Ecto neural progenitor cell (in vitro differentiated cells): ENCODE measurements at regions not wholly inside any gene's neighbourhood (a gene's known extent, or its start where the extent isn't known, plus 50 kb on each side); places are given as distances from the start of the nearest gene placed in this dataset.
"Not testable (repeated sequence)": the region's sequence is repeated elsewhere in the genome, so short reads cannot be mapped to it uniquely, and the experiment has no call there.

ENCODE experiments used
- DNase-seq: peaks from one replicate; pipeline ENCODE4 v3.0.0-alpha.2; 2018; ENCODE audit warnings: low spot score

GRCh38 chr7:114180556-114181266 is 233.9 kb upstream of the FOXP2 start:
- DNase-seq = no peak

DNA sequence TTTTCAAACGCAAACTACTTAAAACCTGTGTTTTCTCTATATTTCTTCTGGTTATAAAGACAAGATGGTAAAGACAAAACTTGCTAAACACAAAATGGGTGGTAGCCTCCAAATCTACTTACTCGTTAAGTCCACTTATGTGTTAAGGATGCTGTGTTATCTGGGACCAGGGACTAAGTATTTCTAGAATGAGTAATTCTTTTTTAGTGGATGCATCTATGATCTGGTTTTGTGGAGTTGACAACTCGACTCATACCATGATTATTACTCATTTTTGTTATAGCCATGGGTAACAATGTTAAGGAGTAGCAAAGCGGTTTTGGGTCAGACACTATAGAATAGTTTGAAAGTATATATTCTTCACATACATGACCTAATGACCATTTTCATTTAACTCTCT is 239.5 kb upstream of the FOXP2 start:
- DNase-seq = no peak

GRCh38 chr7:114173170-114173890 is 241.3 kb upstream of the FOXP2 start:
- no peak for DNase-seq

DNA sequence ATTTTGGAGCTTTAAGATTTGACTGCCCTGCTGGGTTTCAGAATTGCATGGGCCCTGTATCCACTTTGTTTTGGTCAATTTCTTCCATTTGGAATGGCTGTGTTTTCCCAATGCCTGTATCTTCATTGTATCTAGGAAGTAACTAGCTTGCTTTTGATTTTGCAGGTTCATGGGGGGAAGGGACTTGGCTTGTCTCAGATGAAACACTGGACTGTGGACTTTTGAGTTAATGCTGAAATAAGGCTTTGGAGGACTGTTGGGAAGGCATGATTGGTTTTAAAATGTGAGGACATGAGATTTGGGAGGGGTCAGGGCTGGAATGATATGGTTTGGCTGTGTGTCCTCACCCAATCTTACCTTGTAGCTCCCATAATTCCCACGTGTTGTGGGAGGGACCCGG is 245.2 kb upstream of the FOXP2 start:
- not testable (repeated sequence) for DNase-seq

- no peak for DNase-seq
Observed at GRCh38 chr7:114160925-114161324, 242.1 kb upstream of the PPP1R3A start.

- DNase-seq = no peak
Observed at GRCh38 chr7:114158854-114159253, 240.0 kb upstream of the PPP1R3A start.

DNA sequence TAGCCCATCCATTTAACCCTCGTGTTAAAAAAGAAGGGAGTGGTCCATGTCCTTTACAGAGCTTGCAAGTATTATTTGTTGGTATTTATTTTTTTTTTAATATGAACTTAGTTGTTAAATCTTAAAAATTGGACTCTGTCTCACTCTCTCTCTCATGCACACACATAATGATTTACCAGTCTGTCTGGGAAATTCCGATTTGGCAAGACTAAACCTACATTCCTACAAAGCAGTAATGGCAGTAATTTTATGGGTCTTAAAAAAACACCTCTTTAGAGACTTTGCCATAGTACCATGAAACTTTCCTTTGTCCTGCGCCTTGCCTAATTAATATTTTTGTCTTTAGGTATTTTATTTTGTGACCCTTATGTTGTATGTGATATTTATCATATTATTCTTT is 239.5 kb upstream of the PPP1R3A start:
- DNase-seq = no peak

- DNase-seq = no peak
Observed at GRCh38 chr7:114156178-114156577, 237.4 kb upstream of the PPP1R3A start.

DNA sequence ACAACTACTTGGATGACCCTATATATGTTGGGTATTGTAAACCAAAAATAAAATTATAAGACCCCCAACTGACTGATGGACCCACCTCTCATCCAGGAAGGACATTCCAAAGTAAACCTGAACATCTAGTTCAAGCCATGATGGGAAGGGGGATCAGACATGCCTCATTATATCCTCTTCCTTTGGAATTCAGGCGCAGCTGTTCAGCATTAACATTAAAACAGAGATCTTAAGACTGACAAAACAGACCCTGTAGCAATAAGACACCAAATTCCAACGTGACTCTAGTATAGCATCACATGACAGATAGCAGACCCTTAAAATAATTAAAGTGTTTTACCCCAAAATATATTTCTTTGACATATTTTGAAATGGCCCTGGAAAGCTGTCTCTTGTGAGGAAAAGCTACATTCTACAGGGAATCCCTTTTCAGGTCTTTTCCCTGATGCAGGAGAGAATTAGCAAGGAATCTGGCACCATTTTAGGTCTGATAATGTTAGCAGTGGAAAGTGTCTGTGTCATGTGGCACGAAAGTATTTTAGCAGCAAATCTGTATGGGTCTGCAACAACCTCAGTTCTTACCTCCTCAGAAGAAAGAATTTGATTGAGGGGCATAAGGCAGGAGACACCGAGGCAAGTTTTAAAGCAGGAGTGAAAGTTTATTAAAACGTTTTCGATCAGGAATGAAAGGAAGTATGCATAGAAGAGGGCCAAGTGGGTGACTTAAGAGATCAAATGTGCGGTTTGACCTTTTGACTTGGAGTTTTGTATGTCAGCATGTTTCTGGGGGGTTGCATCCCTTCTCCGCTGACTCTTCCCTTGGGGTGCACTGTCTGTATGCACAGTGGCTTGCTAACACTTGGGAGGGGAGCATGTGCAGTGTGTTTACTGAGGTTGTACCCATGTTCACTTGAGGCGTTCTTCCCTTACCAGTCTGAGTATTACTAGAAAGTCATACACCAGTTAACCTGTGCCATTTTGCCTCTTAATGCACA is 236.6 kb upstream of the PPP1R3A start:
- no peak for DNase-seq

DNA sequence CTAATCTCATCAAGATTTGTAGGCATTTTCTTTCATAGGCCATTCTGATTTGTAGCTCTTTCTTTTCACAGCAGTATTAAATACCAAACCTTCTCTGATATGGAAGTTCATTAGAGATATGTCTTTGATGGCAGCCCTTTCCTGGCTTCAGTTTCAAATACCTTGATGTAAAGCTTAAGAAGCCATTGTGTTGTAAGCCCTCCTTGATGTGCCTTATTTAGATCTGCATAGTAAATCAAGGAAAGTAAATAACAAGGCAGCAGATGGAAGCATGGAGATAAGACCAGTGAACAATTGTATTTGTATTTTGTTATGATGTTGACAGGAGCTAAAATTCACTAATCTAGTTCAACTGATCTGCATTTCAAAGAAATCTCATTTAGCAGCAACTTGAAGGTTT is 234.9 kb upstream of the PPP1R3A start:
- DNase-seq = no peak

- DNase-seq = no peak
Observed at GRCh38 chr7:114152314-114152938, 233.6 kb upstream of the PPP1R3A start.

DNA sequence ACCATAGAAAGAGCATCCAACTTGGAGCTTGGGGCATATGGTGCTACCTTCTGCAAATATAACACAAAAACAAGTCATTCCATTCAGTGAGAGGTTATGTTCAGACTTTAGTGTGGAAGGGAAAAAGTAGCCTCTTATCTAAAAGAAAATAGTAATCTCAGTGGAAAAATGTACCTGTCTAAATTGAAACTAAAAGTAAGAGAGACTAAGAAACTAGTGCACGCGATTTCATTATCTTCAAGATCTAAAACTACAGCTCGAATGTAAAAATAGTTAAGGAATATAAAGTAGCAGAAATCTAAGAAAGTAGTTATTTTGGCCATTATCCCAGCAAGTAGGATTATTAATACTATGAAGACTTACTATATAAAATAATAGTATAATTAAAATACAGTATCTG is 233.0 kb upstream of the PPP1R3A start:
- no peak for DNase-seq

GRCh38 chr7:114150689-114151088 is 231.9 kb upstream of the PPP1R3A start:
- DNase-seq = no peak

- no peak for DNase-seq
Observed at GRCh38 chr7:114148779-114149178, 230.0 kb upstream of the PPP1R3A start.

- no peak for DNase-seq
Observed at GRCh38 chr7:114141415-114141814, 222.6 kb upstream of the PPP1R3A start.

DNA sequence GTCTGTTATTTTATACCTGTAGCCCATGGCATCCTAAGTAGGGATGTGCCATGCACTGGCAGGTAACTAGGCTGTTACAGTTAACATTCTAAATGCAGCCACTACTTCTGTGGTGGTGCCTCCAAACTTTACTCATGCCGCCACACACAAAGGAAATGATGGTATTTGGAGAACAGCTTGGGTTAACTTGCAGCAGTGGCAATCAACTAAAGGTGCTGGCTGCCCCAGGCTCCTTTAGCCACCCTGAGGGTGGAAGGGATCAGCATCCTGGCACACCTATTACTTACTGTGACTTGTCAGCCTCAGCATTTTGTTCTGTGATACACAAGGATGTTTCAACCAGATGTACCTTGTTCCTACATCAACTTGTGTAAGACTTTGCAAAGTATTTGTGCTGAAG is 221.8 kb upstream of the PPP1R3A start:
- no peak for DNase-seq

- not testable (repeated sequence) for DNase-seq
Observed at GRCh38 chr7:114139690-114140089, 220.9 kb upstream of the PPP1R3A start.

GRCh38 chr7:114138587-114138986 is 219.8 kb upstream of the PPP1R3A start:
- DNase-seq = no peak

GRCh38 chr7:114133717-114134116 is 214.9 kb upstream of the PPP1R3A start:
- DNase-seq = no peak

DNA sequence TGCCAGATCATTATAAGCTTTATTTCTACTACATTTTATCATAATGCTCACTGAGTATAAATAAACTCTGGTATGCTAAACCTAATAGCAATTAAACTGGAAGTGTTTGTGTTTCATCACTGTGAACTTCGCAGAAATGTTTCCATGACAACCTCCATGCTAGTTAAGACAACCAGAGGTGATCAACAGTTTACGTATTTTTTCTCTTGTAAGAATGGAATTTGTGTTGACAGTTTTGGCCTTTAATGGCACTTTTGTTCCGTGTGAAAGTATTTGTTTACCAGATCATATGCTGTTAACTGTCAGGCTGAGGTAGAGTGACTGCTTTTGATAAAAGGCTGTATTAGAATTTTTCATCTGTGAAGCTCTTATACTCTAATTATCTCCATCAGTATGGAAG is 212.1 kb upstream of the PPP1R3A start:
- no peak for DNase-seq

DNA sequence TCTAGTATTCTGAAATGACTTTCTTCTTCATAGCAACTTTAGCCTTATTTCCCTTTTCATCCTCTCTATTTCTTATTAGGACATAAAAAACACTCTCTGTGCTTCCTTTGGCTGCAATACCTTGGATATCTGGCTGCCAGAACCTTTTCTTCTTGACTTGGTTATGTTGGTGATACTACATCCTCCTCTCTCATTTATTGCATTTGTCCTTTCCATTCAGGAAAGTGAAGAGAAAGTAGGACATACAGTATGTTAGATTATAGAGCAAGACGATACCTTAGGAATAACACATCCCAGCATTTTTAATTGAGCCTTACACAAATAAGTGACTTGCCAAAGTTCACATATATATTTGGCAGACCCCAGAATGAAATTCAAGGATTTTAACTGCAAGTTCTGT is 210.1 kb upstream of the PPP1R3A start:
- DNase-seq = no peak

- DNase-seq = no peak
Observed at GRCh38 chr7:114126095-114126494, 207.3 kb upstream of the PPP1R3A start.
